KOPT-K1 (cell line): ENCODE measurements at regions not wholly inside any gene's neighbourhood (a gene's known extent, or its start where the extent isn't known, plus 50 kb on each side); places are given as distances from the start of the nearest gene placed in this dataset.

Experiments used
- H3K27ac ChIP-seq: fragments of 200-600 bp; sonication (generic); 2 replicates; pipeline ENCODE4 v1.5.1; 2016; ENCODE audit warnings: antibody characterized with exemption, mild to moderate bottlenecking, low read depth, low read length; ENCODE audit not compliant: poor library complexity, severe bottlenecking
- H3K36me3 ChIP-seq: fragments of 200-600 bp; sonication (generic); 2 replicates; pipeline ENCODE4 v1.5.1; 2017; ENCODE audit warnings: antibody characterized with exemption, mild to moderate bottlenecking, low read length, moderate library complexity; ENCODE audit not compliant: insufficient read depth
- H3K9me3 ChIP-seq: fragments of 200-600 bp; sonication (generic); 2 replicates; pipeline ENCODE4 v1.5.1; 2017; ENCODE audit warnings: antibody characterized with exemption, low read length, mild to moderate bottlenecking; ENCODE audit not compliant: insufficient read depth, poor library complexity, severe bottlenecking

GRCh38 chr6:28585335-28585734 is 59.7 kb downstream of the GPX5 start:
- Histone ChIP-seq H3K9me3 (peaks cover 9% of the 10 kb centered on the region), H3K27ac (no peak overlapping the region), H3K36me3 (no peaks in the 10 kb centered on the region)

- Histone ChIP-seq H3K9me3 (peaks cover 9% of the 10 kb centered on the region), H3K27ac (no peak overlapping the region)
These were observed 60.6 kb downstream of the GPX5 start for GRCh38 chr6:28586324-28586723.

GRCh38 chr6:28586962-28587745 is 61.5 kb downstream of the GPX5 start:
- H3K9me3 ChIP-seq = peaks cover 9% of the 10 kb centered on the region
- H3K36me3 ChIP-seq = no peaks in the 10 kb centered on the region
- no peak overlapping the region for H3K27ac ChIP-seq

More at GRCh38 chr6:28586324-28586723, 60.6 kb downstream of the GPX5 start:
- H3K36me3 ChIP-seq = no peaks in the 10 kb centered on the region

GRCh38 chr6:28587746-28588075 is 62.0 kb downstream of the GPX5 start:
- H3K27ac ChIP-seq = no peak overlapping the region
- H3K9me3 ChIP-seq = peaks cover 9% of the 10 kb centered on the region
- no peaks in the 10 kb centered on the region for H3K36me3 ChIP-seq

- Histone ChIP-seq H3K36me3 (no peaks in the 10 kb centered on the region), H3K9me3 (peaks cover 9% of the 10 kb centered on the region), H3K27ac (no peak overlapping the region)
These were observed 63.0 kb downstream of the GPX5 start for GRCh38 chr6:28588666-28589065.

- no peak overlapping the region for H3K27ac ChIP-seq
- no peaks in the 10 kb centered on the region for H3K36me3 ChIP-seq
- H3K9me3 ChIP-seq = peaks cover 9% of the 10 kb centered on the region
These were observed 63.7 kb downstream of the GPX5 start for GRCh38 chr6:28589234-28589956.

GRCh38 chr6:28589957-28590349 is 64.3 kb downstream of the GPX5 start:
- no peaks in the 10 kb centered on the region for H3K36me3 ChIP-seq
- no peak overlapping the region for H3K27ac ChIP-seq
- H3K9me3 ChIP-seq = peaks cover 9% of the 10 kb centered on the region

- Histone ChIP-seq H3K36me3 (no peaks in the 10 kb centered on the region), H3K9me3 (no peaks in the 10 kb centered on the region), H3K27ac (no peak overlapping the region)
These were observed 71.6 kb downstream of the GPX5 start for GRCh38 chr6:28597217-28597835.

GRCh38 chr6:28597924-28598722 is 72.4 kb downstream of the GPX5 start:
- H3K27ac ChIP-seq = no peak overlapping the region
- H3K9me3 ChIP-seq = no peaks in the 10 kb centered on the region
- H3K36me3 ChIP-seq = no peaks in the 10 kb centered on the region

- Histone ChIP-seq H3K36me3 (no peaks in the 10 kb centered on the region), H3K9me3 (no peaks in the 10 kb centered on the region), H3K27ac (no peak overlapping the region)
These were observed 73.3 kb downstream of the GPX5 start for GRCh38 chr6:28598757-28599686.

- H3K36me3 ChIP-seq = no peaks in the 10 kb centered on the region
- no peak overlapping the region for H3K27ac ChIP-seq
- no peaks in the 10 kb centered on the region for H3K9me3 ChIP-seq
These were observed 74.6 kb downstream of the GPX5 start for GRCh38 chr6:28600245-28600644.

- no peak overlapping the region for H3K27ac ChIP-seq
- no peaks in the 10 kb centered on the region for H3K9me3 ChIP-seq
- no peaks in the 10 kb centered on the region for H3K36me3 ChIP-seq
These were observed 78.2 kb downstream of the GPX5 start for GRCh38 chr6:28603891-28604290.

GRCh38 chr6:28606424-28607391 is 81.0 kb downstream of the GPX5 start:
- H3K27ac ChIP-seq = no peak overlapping the region
- H3K36me3 ChIP-seq = no peaks in the 10 kb centered on the region
- no peaks in the 10 kb centered on the region for H3K9me3 ChIP-seq
